MM.1S (cell line): ENCODE measurements at regions not wholly inside any gene's neighbourhood (a gene's known extent, or its start where the extent isn't known, plus 50 kb on each side); places are given as distances from the start of the nearest gene placed in this dataset.

Experiments used
- DNase-seq: peaks from one replicate; pipeline ENCODE4 v3.0.0-alpha.2; 2015
- H2AFZ ChIP-seq: fragments of 300-600 bp; sonication (generic); 2 replicates; pipeline ENCODE4 v1.6.0; 2016; ENCODE audit warnings: antibody characterized with exemption, low read length
- H3F3A ChIP-seq: fragments of 300-600 bp; sonication (generic); 2 replicates; pipeline ENCODE4 v1.6.1; 2016; ENCODE audit warnings: mild to moderate bottlenecking, antibody characterized with exemption, low read length, moderate library complexity, mixed read lengths; ENCODE audit not compliant: insufficient read depth
- H3K27ac ChIP-seq: fragments of 300-600 bp; sonication (generic); 2 replicates; pipeline ENCODE4 v1.5.1; 2016; ENCODE audit warnings: mild to moderate bottlenecking, low read length
- H3K27me3 ChIP-seq: fragments of 300-600 bp; sonication (generic); replicated peaks from 2 replicates; pipeline ENCODE4 v1.6.0; 2016; ENCODE audit warnings: low read length; ENCODE audit not compliant: insufficient read depth
- H3K36me3 ChIP-seq: fragments of 300-600 bp; sonication (generic); replicated peaks from 2 replicates; pipeline ENCODE4 v1.6.1; 2016; ENCODE audit warnings: mild to moderate bottlenecking, low read length, mixed read lengths; ENCODE audit not compliant: insufficient read depth
- H3K4me1 ChIP-seq: fragments of 300-600 bp; sonication (generic); 2 replicates; pipeline ENCODE4 v1.6.1; 2016; ENCODE audit warnings: low read length, mixed read lengths
- H3K4me2 ChIP-seq: fragments of 300-600 bp; sonication (generic); 2 replicates; pipeline ENCODE4 v1.6.0; 2016; ENCODE audit warnings: low read depth, low read length
- H3K4me3 ChIP-seq: fragments of 300-600 bp; sonication (generic); 2 replicates; pipeline ENCODE4 v1.5.1; 2016; ENCODE audit warnings: low read length, mixed read lengths
- H3K79me2 ChIP-seq: fragments of 300-600 bp; sonication (generic); 2 replicates; pipeline ENCODE4 v1.6.1; 2016; ENCODE audit warnings: mixed run types, low read length, mixed read lengths
- H3K9ac ChIP-seq: fragments of 300-600 bp; sonication (generic); 2 replicates; pipeline ENCODE4 v1.6.1; 2016; ENCODE audit warnings: low read length, mixed read lengths
- H3K9me2 ChIP-seq: fragments of 300-600 bp; sonication (generic); replicated peaks from 2 replicates; pipeline ENCODE4 v1.6.1; 2016; ENCODE audit warnings: mild to moderate bottlenecking, low read length, mixed read lengths; ENCODE audit not compliant: insufficient read depth
- H3K9me3 ChIP-seq: fragments of 300-600 bp; sonication (generic); replicated peaks from 2 replicates; pipeline ENCODE4 v1.6.1; 2016; ENCODE audit warnings: mild to moderate bottlenecking, low read length, mixed read lengths; ENCODE audit not compliant: insufficient read depth
- H4K20me1 ChIP-seq: fragments of 300-600 bp; sonication (generic); 2 replicates; pipeline ENCODE4 v1.6.1; 2016; ENCODE audit warnings: mild to moderate bottlenecking, low read length, moderate library complexity, mixed read lengths; ENCODE audit not compliant: insufficient read depth
- EZH2 ChIP-seq: fragments of 300-600 bp; sonication (generic); optimal IDR thresholded peaks from 2 replicates; pipeline ENCODE3; 2017; ENCODE audit warnings: low read depth, mild to moderate bottlenecking, antibody characterized with exemption, low read length, mixed read lengths
- EZH2phosphoT487 ChIP-seq: fragments of 300-600 bp; sonication (generic); IDR thresholded peaks from 2 replicates; pipeline ENCODE4 v1.6.1; 2018; ENCODE audit warnings: antibody characterized with exemption, low read length
- TF ChIP-seq, protein P1 (sequence below): fragments of 300-600 bp; sonication (generic); IDR thresholded peaks from 2 replicates; pipeline ENCODE4 v1.5.1; 2016; ENCODE audit warnings: antibody characterized with exemption, low read length, mixed read lengths

GRCh38 chr3:95348879-95349278 is 1286.0 kb downstream of the NSUN3 start:
- no peak for TF ChIP-seq EZH2
- Histone ChIP-seq H3K9me2 (no peaks in the 10 kb centered on the region), H4K20me1 (no peaks in the 10 kb centered on the region), H3F3A (peaks cover 22% of the 10 kb centered on the region), H3K79me2 (no peaks in the 10 kb centered on the region), H3K4me1 (peaks cover 42% of the 10 kb centered on the region), H2AFZ (no peak overlapping the region), H3K27ac (no peak overlapping the region), H3K36me3 (no peaks in the 10 kb centered on the region), H3K9ac (no peak overlapping the region), H3K27me3 (no peaks in the 10 kb centered on the region), H3K9me3 (no peaks in the 10 kb centered on the region), H3K4me3 (no peak overlapping the region), H3K4me2 (no peak overlapping the region)
- no peak for DNase-seq

- no peak overlapping the region for H3K27ac ChIP-seq
- peaks cover 48% of the 10 kb centered on the region for H3K4me1 ChIP-seq
- H3K9me3 ChIP-seq = no peaks in the 10 kb centered on the region
- H3K4me3 ChIP-seq = no peak overlapping the region
- H3K9me2 ChIP-seq = no peaks in the 10 kb centered on the region
- H4K20me1 ChIP-seq = no peaks in the 10 kb centered on the region
- no peak for TF ChIP-seq EZH2
- TF ChIP-seq EZH2phosphoT487 = no peak
- TF ChIP-seq, protein P1, sequence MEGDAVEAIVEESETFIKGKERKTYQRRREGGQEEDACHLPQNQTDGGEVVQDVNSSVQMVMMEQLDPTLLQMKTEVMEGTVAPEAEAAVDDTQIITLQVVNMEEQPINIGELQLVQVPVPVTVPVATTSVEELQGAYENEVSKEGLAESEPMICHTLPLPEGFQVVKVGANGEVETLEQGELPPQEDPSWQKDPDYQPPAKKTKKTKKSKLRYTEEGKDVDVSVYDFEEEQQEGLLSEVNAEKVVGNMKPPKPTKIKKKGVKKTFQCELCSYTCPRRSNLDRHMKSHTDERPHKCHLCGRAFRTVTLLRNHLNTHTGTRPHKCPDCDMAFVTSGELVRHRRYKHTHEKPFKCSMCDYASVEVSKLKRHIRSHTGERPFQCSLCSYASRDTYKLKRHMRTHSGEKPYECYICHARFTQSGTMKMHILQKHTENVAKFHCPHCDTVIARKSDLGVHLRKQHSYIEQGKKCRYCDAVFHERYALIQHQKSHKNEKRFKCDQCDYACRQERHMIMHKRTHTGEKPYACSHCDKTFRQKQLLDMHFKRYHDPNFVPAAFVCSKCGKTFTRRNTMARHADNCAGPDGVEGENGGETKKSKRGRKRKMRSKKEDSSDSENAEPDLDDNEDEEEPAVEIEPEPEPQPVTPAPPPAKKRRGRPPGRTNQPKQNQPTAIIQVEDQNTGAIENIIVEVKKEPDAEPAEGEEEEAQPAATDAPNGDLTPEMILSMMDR = no peak
- no peaks in the 10 kb centered on the region for H3K27me3 ChIP-seq
- H3K4me2 ChIP-seq = peak overlapping the region; percentile 8; the same call in 1 of the 2 replicates
- no peak overlapping the region for H3K9ac ChIP-seq
- DNase-seq = peak; percentile 25
- no peaks in the 10 kb centered on the region for H3K36me3 ChIP-seq
- H2AFZ ChIP-seq = peak overlapping the region; percentile 26; the same call in 1 of the 2 replicates
- peaks cover 23% of the 10 kb centered on the region for H3F3A ChIP-seq
- no peaks in the 10 kb centered on the region for H3K79me2 ChIP-seq
These were observed 1287.2 kb downstream of the NSUN3 start for GRCh38 chr3:95350049-95350448.

DNA sequence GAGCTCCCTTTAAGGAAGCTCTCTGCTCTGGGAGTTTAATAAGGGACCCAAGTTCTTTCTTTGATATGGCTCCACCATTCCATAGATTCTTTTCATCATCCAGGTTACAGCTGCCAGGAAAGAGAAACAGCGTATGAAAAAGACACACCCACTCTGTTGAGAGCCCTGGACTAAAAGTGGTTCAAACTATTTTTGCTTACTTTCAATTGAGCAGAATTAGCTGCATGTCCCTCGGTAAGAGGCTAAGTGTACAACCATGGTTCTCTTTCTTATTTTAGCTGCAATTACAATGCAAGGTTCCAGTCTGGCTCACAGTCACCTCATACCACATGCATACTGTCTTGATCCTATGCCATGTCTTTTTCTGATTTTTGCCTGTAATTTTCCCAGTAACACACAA is 1288.3 kb downstream of the NSUN3 start:
- Histone ChIP-seq H3K27me3 (no peaks in the 10 kb centered on the region), H3F3A (peaks cover 28% of the 10 kb centered on the region), H3K9ac (peak overlapping the region; percentile 19; the same call in 1 of the 2 replicates), H3K36me3 (no peaks in the 10 kb centered on the region), H4K20me1 (no peaks in the 10 kb centered on the region), H3K9me2 (no peaks in the 10 kb centered on the region), H3K4me3 (peak overlapping the region; percentile 20; the same call in 1 of the 2 replicates), H3K4me2 (peak overlapping the region; percentile 90), H3K79me2 (no peaks in the 10 kb centered on the region), H3K27ac (peak overlapping the region; percentile 51; the same call in 1 of the 2 replicates), H3K9me3 (no peaks in the 10 kb centered on the region), H2AFZ (peak overlapping the region; percentile 62; the same call in 1 of the 2 replicates), H3K4me1 (peaks cover 59% of the 10 kb centered on the region)
- DNase-seq = peak; percentile 65
- TF ChIP-seq, protein P1 = no peak
- TF ChIP-seq EZH2phosphoT487 (no peak), EZH2 (no peak)

DNA sequence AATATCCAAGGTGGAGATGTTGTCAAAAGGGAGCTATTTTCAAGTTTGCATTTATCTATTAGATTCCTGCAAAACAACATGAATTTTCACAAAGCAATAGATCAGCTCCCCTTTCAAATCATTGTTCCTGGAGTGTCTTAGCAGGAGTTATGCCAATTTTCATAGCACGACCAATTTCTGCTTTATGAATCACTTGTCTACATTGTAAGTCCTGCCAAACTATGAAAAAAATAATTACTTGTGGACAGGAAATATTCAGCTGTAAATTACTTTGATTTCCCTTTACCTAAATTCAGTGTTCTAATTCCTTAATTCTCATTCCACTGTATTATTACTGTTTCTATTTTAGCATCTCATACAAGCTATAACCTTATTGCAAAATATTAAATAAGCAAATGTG is 1289.6 kb downstream of the NSUN3 start:
- Histone ChIP-seq H3K4me2 (no peak overlapping the region), H2AFZ (no peak overlapping the region), H3K9me2 (no peaks in the 10 kb centered on the region), H3K4me1 (peaks cover 69% of the 10 kb centered on the region), H3K79me2 (no peaks in the 10 kb centered on the region), H3K4me3 (no peak overlapping the region), H4K20me1 (no peaks in the 10 kb centered on the region), H3K36me3 (no peaks in the 10 kb centered on the region), H3K27ac (no peak overlapping the region), H3K27me3 (no peaks in the 10 kb centered on the region), H3F3A (peaks cover 41% of the 10 kb centered on the region), H3K9ac (no peak overlapping the region), H3K9me3 (no peaks in the 10 kb centered on the region)
- DNase-seq = no peak
- TF ChIP-seq EZH2 (no peak), EZH2phosphoT487 (no peak)
- TF ChIP-seq, protein P1 = no peak
